ENCODE measurements at regions not wholly inside any gene's neighbourhood (a gene's known extent, or its start where the extent isn't known, plus 50 kb on each side); places are given as distances from the start of the nearest gene placed in this dataset.
"Not testable (repeated sequence)": the region's sequence is repeated elsewhere in the genome, so short reads cannot be mapped to it uniquely, and the experiment has no call there.

DNA sequence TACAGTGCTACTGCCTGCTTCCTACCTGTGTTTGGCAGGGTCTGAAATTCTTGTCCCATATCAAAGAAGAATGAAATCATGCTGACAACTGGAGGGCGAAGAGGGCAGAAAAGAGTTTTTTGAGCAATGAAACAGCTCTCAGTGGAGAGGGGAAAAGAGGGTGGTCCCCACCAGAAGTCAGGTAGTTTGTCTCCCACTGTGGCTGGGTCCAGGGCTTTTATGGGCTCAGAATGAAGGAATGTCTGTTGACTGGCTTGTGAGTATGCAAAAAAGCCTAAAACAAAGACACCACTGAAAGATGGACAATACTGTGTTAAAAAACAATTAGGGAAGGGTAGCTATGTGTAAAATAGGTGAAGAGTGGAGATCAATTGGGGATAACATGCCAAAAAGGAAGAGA lies 115.0 kb downstream of the ADAM29 start:
- no peak for DNase-seq

DNA sequence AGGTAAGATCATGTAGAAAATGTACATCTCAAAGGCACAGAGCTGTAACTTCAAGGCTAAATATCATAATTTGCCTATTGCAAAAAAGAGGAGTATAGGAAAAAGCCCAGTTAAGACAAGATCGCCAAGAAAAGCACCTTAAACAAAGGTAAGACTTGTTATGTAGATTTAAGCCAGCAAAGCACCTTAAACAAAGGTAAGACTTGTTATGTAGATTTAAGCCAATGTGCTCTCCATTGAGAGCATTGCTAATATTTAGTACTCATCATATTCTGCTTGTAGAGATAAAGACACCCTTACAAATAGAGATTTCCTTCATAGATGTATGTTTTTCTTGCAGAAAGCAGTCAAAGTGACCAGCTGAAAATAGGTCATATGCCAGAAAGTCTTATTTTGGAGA lies 115.8 kb downstream of the ADAM29 start:
- no peak for DNase-seq

DNA sequence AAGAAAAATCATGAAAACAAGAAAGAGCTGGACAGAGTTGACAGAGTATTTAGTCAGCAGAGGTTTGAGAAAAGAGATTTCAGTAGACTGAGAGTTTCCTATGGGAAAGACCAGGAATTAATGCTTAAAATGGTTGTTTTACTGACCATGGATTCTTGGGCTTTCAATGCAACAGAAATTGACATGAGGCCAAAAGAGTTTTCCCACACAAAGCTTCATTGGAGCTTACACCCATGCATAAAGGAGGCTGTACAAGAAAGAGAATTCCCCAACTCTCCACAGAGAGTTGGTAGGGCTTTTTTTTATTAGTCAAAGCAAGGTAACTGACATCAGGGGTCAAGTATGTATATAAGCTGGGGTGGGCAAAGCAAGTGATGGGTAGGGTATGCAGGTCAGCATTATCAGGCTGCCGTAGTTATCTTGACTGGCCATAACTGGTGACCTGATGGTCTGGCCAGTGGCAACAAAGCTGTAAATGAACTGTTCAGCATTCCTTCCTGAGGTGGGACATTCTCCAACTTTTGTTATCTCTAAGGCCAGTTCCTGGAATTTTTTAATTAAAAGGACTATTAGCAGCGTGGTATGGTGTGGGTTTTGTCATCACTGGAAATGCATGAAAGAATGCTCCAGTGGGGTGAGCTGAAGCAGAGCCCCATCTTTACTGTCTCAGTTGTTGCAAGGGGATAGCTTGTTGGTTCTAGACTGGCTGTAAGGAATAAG lies 117.0 kb downstream of the ADAM29 start:
- no peak for DNase-seq

DNA sequence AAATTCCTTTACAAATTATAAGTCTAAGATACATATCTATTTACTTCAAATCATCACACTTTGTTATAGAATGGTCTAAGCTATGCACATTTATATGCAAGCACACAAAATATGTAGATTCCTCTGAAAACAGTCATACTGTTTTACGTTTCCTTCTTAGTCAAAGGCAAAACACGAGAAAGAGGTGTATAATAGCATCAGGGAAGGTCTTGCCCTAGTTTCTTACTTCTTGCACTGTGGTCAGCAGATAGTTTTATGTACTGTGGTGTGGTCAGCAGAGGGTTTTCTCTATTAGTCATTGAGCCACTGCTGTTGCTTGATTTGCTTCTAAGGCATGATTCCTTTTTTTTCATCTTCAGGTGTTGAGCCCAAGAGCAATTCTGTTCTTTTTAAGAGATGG lies 117.7 kb downstream of the ADAM29 start:
- DNase-seq = no peak

DNA sequence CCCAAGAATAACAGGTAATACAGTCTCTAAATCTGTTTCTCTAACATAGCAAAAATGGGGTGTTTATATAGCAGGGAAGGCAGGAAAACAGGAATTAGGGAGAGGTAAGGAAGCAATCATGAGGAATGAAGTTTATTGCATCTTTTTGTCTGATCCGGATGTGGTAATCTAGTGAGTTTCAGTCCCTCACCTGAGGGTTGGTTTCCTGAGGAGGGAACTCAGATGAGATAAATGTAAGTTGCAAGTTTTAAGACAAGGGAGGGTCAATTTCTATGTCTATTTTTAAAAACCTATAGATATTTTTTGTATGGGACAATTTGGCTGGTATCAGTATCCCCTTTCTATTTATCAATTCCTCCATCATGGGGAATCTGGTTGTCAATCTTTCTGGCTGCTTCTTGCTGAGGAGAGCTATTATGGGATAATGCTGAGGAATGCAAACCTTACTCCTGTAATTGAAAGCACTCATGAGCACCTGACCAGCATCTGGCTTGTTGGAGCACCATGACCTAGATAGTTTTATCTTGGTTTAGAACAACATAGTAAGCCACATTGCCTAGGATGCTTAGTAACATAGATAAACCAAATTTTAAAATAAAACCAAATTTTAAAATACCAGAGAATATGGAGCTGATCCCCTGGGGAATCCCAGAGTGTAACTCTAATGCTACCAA lies 130.1 kb downstream of the ADAM29 start:
- DNase-seq = no peak

DNA sequence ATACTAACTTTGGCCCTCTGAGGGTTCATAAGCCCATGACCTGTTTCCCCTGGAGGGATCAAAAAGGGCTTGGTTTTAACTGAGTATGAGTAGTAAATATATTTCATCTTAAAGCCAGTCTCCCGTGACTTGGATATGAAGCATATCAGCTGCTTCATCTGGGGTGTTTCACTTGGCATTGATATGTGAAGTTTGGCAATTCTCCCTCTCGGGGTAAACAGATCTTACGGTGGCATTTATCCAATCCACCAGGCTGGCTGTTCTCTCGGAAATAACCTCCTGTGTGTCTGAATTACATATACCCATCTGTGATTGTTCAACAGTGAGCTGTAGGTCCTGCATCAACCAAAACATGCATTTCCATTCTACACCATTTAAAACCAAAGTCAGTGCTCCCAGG lies 130.7 kb downstream of the ADAM29 start:
- DNase-seq = no peak

DNA sequence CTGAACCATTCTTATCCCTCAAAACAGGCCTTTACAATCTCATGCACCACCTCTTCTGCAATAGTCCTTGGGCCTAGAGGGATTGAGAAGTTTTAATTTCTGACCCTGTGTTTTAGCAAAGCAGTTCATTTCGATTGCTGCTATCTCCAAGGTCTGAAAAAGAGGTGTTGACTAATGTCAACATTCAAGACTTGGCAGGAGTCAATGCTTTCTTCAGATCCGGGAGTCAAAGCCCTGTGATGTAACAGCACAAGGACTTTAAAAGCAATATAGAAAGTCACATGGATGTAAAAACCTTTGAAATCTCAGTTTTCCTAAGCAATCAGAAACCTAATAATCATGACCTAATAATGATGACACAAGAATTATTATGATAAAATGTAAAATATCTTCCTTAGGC lies 133.8 kb downstream of the ADAM29 start:
- no peak for DNase-seq

DNA sequence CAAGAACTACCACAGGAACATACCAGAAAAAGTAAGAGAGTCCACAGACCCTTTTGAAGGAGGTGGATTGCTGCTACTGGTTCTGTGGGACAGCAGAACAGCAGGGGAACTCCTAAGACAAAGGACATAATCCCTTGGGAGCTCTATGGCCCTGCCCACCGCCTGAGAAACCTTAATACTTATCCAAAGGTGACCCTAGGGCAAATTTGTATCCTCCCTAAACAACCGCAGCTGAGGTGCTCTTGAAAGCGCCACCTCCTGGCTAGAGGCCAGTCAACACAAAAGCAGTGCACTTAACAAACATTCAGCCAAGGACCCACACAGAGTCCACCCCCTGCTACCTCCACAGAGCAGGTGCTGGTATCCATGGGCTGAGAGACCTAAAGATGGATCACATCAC lies 136.8 kb downstream of the ADAM29 start:
- DNase-seq = no peak

DNA sequence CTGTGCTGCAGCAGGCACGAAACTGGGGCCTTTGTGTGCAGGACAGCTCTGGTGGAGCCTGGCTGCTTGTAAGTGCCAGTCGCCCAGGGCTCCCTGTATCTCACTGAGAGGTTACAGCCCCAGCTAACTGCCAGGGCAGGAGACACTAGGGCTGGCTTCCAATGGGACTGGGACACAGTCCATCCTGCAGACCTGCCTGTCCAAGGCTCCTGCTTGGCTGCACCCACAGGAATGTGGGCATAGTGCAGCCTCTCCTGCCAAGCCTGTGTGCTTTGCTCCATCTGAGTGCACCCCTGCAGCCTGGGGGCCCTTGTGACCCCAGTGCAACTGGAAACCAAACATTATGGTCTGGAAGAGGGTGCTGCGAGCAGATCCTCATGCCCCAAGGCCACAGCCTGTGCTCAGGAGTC lies 144.0 kb downstream of the ADAM29 start:
- no peak for DNase-seq

DNA sequence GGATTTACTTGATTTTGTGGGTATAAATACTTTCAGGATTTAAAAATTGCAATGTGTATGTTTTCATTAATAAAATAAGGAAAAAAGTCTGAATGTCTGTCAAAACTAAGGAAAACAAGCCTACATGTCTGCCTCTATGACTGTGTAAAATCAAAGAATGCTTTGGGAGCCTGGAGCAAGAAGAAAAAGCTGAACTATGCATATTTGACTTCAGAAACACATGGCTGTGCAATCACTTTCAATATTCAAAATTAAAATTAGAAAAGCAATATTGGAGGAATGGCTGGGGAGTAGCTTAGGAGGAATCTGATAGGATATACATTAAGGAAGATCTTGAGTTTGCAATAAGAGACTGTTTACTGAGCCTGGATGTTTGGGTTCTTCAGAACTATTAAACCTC lies 147.1 kb downstream of the ADAM29 start:
- DNase-seq = no peak

DNA sequence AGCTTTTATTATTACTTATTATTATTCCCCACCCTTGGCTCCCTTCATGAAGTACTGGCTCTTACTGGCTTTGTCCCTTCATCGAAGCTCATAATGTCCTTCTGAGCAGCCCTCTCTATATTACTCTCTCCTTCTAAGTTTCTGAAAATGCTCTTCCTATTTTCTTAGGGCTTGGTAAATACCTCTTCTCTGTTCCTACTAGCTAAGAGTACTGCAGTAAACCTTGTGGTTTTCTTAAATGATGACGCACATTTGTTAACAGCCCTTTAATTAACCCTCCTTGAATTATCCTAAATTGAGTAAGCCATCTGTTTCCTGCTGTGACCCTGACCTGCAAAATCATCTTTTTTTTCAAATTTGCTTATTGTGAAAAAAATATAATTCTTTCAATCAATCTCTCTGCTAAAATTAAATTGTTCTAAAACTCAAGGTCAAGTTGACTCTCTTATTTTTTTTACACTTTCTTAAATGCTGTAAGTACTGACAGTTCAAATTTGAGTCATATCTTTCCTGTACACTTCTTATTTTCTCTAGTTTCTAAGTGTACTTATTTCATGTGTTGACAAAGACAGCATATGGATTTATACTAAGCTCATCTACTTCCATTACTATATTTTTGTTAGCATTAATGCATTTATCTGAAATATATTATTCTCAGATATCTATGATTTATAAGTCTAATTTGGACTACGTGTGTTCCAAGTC lies 148.9 kb downstream of the ADAM29 start:
- no peak for DNase-seq

DNA sequence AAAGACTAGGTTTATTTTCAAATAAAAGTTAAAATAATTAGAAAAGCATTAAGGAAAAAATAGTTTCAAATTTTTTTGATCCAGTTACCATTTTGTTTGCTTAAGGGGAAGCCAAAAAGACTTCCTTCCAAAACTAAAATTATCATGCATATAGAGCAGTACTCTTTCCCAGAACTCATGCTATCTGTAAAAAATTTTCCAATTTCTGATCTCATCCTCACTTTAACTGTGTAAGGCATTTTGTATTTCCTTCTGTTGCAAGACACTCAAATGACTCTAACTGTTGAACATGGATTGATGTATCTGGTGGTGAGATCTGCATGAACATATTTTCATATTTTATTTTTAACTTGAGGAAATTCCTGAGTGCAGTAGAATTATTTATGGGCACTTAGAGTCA lies 150.1 kb downstream of the ADAM29 start:
- no peak for DNase-seq

DNA sequence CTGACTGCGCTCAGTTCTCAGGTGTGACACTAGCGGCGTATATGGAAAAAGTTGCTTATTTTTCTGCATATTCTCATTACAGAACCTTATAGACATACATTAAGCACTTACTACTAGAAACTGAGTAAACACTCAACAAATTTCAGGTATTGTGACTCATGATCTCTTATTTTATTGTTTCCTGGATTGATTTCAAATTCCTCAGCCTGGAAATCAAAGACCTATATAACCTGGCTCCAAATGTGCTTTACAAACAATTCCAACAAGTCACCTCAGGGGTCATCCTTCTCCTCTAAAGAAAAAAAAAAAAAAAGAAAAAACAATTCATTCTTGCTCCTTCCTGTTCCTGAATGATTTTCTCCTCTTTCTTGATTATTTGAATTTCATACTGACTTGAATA lies 152.3 kb downstream of the ADAM29 start:
- no peak for DNase-seq

DNA sequence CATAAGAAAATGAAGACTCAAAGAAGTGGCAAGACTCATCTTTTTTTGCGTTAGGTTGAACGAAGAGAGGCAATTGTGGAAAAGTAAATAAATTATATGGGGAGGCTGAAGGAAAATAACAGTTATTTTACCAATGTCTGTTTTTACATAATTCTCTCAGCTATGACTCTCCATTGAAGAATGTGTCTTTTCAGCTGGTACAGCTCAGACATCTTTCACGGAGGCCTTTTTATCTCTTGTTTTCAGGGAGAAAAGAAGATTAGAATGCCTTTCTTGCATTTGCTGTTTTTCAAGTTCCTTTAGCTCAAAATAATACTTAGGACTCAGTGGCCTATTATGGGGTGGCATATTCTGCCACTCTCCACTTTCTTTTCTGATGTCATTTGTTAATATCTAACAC lies 153.0 kb downstream of the ADAM29 start:
- no peak for DNase-seq

DNA sequence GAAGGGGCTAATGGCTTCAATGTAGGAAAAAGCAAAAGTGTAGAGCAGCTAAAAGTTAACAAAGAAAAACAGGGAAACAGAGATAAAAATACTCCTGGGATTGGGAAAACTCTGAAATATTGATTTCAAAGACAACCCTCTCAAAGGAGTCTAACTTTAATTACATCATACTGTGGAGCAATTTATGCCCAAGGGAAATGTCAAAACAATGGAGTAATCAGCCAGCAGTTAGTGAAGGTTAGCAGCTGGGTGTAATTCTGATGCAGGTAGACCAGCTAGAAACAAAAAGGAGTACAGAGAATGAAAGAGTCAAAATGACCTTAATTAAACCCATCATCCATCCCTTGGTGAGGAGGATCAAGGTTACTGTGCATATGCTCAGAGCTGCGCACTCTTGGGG lies 169.0 kb downstream of the ADAM29 start:
- DNase-seq = no peak

DNA sequence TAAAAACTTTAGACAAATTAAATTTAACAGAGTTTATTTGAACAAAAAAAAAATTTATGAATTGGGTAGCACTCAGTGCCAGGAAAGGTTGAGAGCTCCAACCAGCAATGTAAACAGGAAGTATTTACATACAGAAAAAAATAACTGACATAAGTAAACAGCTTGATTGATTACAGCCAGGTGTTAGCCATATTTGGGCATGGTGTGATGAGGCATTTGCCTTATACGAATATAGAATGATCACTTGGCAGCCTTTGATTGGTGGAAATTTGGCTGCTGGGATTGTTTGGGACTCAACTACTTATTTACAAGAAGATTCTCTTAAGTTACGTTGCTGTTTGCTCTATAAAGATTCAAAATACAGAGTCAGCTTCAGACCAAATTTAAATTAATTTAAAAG lies 172.0 kb downstream of the ADAM29 start:
- no peak for DNase-seq

DNA sequence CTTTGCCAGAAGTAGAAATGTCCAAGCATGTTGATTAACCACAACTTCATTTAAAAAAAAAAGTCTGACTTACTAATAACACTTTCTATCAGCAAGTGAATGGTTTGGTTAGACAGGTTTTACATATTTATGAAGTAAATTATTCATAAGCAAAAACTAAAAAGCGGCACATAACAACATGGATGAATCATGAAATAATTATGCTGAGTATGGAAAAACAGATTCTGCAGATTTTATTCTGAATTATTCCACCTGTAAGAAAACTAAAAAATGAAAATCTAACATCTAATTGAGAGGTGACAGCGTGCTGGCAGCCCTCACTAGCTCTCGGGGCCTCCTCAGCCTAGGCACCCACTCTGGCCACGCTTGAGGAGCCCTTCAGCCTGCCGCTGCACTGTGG lies 173.5 kb downstream of the ADAM29 start:
- no peak for DNase-seq

DNA sequence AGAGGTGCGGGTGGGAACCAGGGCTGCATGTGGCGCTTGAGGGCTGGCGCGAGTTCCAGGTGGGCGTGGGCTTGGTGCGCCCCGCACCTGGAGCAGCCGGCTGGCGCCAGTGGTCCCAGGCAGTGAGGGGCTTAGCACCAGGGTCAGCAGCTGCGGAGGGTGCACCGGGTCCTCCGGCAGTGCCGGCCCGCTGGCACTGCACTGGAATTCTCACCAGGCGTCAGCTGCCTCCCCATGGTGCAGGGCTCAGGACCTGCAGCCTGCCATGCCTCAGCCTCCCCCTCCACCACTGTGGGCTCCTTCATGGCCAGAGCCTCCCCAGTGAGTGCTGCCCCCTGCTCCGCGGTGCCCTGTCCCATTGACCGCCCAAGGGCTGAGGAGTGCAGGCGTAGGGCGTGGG lies 174.0 kb downstream of the ADAM29 start:
- no peak for DNase-seq

DNA sequence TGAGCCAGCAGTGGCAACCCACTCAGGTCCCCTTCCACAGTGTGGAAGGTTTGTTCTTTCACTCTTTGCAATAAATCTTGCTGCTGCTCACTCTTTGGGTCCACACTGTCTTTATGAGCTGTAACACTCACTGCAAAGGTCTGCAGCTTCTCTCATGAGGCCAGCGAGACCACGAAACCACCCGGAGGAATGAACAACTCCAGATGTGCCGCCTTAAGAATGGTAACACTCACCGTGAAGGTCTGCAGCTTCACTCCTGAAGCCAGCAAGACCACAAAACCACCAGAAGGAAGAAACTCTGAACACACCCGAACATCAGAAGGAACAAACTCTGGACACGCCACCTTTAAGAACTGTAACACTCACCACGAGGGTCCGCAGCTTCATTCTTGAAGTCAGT lies 174.9 kb downstream of the ADAM29 start:
- not testable (repeated sequence) for DNase-seq

DNA sequence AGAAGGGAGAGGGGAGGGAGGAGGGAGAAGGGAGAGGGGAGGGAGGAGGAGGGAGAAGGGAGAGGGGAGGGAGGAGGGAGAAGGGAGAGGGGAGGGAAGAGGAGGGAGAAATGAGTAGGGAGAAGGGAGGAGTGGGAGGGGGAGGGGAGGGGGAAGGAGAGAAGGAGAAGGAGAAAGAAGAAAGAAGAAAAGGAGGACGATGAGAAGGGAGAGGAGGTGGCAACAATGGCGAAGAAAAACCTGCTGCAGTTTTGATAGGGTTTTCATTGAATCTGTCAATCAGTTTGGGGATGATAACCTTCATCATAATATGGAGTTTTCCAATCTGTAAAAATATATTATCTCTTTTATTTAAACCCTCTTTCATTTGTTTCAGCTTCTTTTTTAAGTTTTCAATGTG lies 185.2 kb downstream of the ADAM29 start:
- DNase-seq = no peak

DNA sequence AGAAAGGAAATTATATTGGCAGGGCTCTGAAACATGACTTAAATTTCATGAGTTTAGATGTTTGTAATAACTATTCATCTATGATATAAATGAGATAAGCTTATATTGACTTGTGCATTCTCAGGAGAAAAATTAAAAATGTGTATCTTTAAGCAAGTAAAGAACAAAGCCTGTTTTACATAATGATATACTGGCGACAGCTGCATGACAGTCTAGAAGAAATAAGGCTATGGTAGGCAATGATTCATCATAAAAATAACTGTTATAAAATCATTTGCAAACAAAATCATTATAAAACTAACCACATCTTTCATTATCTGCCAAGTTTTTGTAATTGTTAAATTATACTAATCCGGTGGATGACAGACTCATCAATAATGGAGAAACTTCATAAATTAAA lies 188.1 kb downstream of the ADAM29 start:
- no peak for DNase-seq

DNA sequence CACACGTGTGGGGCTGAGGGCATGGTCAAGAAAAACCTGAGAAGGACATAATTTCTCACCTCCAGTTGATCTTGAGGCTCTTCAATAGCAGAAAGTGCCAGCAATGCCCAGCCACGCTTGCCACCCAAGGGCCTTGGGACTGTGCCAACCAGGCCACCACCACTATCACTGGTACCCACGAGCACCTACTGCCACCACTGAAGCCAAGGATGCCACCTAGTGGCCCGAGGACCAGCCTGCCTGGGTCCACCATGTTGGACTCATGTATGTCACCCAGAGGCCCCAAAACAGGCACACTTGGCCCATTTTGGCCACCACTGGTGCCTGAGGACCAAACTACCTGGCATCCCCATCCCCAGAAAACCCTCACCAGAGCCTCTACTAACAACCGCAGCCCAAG lies 191.8 kb downstream of the ADAM29 start:
- DNase-seq = no peak

DNA sequence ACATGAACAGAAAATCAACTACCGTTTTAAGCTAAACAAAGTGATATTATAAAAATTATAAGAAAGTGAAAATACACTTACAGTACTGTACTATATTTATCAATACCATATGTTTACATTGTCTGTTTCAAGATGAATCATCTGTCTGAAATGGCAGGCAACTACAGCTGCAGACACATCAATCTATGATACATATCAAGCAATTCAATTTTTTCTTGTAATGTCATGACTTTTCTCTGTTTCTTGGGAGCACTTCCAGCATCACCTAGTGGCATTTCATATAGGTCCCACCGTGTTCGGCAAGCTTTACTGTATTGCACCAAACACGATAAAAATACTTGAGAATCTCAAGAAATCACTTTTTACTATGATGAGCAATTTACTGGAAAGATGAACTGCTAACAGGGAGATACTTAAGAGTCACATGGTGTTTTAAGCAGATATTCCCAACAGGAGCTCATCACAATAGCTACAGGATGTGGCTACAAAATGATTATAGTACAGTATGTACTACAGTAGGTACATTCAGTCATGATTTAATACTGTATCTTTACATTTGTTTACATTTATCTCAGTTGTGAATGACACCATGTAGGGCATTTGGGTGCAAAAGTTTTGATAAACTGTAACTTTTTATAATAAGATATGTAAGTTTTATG lies 207.4 kb downstream of the ADAM29 start:
- no peak for DNase-seq

DNA sequence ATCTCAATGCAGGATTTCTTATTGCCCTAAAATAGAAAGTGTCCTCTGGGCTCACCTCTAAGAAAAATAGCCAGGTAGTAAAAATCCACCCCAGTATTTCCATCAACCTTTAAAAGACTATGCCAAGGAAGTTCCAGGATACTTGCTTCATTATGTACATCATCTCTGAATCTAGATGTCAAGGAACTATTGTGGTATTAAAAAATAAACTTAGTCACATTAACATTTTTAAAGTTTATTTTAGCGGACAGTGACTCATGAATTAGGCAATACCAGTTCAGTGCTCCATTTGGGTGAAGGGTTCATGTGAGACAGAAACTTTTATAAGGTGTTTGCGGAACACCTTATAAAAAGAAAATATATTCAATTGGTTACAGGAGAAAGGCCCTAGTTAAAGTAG lies 209.2 kb downstream of the ADAM29 start:
- no peak for DNase-seq

All from GF-D8 (cell line).